GM18520 (cell line): ENCODE measurements at regions not wholly inside any gene's neighbourhood (a gene's known extent, or its start where the extent isn't known, plus 50 kb on each side); places are given as distances from the start of the nearest gene placed in this dataset.
A peak's percentile ranks its signal among the peaks of the same experiment; 100 is the strongest.

Source experiments
- ATAC-seq: cut with Tn5 transposase; IDR thresholded peaks from one replicate; pipeline ENCODE4 v1.9.1; 2021; ENCODE audit not compliant: unreplicated experiment

GRCh38 chr13:73372666-73373627 lies 314.1 kb downstream of the KLF5 start:
- no peak for ATAC-seq

GRCh38 chr13:73370066-73370465 lies 311.3 kb downstream of the KLF5 start:
- no peak for ATAC-seq

GRCh38 chr13:73369095-73369494 lies 310.3 kb downstream of the KLF5 start:
- no peak for ATAC-seq

GRCh38 chr13:73368608-73369007 lies 309.8 kb downstream of the KLF5 start:
- no peak for ATAC-seq

GRCh38 chr13:73367886-73368285 lies 309.1 kb downstream of the KLF5 start:
- no peak for ATAC-seq

- no peak for ATAC-seq
Observed at GRCh38 chr13:73366241-73366640, 307.4 kb downstream of the KLF5 start.

GRCh38 chr13:73365681-73366080 lies 306.9 kb downstream of the KLF5 start:
- no peak for ATAC-seq

- no peak for ATAC-seq
Observed at GRCh38 chr13:73365252-73365651, 306.4 kb downstream of the KLF5 start.

GRCh38 chr13:73364736-73365135 lies 305.9 kb downstream of the KLF5 start:
- ATAC-seq: no peak

- ATAC-seq: no peak
Observed at GRCh38 chr13:73358606-73359095, 299.8 kb downstream of the KLF5 start.

GRCh38 chr13:73355134-73355533 lies 296.3 kb downstream of the KLF5 start:
- no peak for ATAC-seq

- ATAC-seq: no peak
Observed at GRCh38 chr13:73351730-73352129, 292.9 kb downstream of the KLF5 start.

GRCh38 chr13:73341748-73342147 lies 282.9 kb downstream of the KLF5 start:
- ATAC-seq: no peak

- ATAC-seq: no peak
Observed at GRCh38 chr13:73340069-73340468, 281.3 kb downstream of the KLF5 start.

- ATAC-seq: no peak
Observed at GRCh38 chr13:73339086-73339485, 280.3 kb downstream of the KLF5 start.

GRCh38 chr13:73338389-73338788 lies 279.6 kb downstream of the KLF5 start:
- ATAC-seq: no peak

GRCh38 chr13:73337532-73337931 lies 278.7 kb downstream of the KLF5 start:
- no peak for ATAC-seq

GRCh38 chr13:73336773-73337172 lies 278.0 kb downstream of the KLF5 start:
- ATAC-seq: no peak

GRCh38 chr13:73335944-73336343 lies 277.1 kb downstream of the KLF5 start:
- ATAC-seq: no peak

- ATAC-seq: peak; percentile 95
Observed at GRCh38 chr13:73335210-73335609, 276.4 kb downstream of the KLF5 start.

GRCh38 chr13:73334445-73334844 lies 275.6 kb downstream of the KLF5 start:
- no peak for ATAC-seq

GRCh38 chr13:73331556-73331955 lies 272.8 kb downstream of the KLF5 start:
- ATAC-seq: no peak

- no peak for ATAC-seq
Observed at GRCh38 chr13:73329355-73329754, 270.6 kb downstream of the KLF5 start.
